HuH-7 (cell line): ENCODE measurements at regions not wholly inside any gene's neighbourhood (a gene's known extent, or its start where the extent isn't known, plus 50 kb on each side); places are given as distances from the start of the nearest gene placed in this dataset.
"Not testable (repeated sequence)": the region's sequence is repeated elsewhere in the genome, so short reads cannot be mapped to it uniquely, and the experiment has no call there.

Source experiments
- DNase-seq: peaks from one replicate; pipeline ENCODE4 v3.0.0; 2011; ENCODE audit warnings: low spot score

DNA sequence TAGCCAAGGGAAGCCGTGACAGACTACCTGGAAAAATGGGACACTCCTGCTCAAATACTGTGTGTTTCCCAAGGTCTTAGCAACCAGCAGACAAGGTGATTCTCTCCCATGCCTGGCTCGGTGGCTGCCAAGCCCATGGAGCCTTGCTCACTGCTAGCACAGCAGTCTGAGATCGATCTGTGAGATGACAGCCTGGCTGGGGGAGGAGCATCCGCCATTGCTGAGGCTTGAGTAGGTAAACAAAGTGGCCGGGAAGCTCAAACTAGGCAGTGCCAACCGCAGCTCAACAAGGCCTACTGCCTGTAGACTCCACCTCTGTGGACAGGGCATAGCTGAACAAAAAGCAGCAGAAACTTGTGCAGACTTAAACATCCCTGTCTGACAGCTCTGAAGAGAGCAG, 137.0 kb downstream of the USP46 start:
- DNase-seq: not testable (repeated sequence)

DNA sequence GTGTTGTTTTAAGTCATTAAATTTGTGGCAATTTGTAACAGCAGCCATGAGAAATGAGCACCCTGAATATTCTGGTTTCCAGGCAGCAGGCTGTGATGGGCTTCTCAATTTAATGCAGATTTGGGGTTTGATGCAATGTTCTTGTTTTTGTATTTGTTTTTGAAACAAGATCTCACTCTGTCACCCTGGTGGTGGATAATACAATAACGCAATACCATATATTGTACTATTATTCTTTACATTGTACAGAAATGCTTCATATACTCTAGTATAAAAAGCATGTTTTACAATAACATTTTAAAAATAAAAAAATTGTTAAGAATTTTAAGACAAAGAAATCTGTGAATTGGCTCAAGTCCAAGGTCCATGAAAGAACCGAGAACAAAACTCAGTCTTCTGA, 129.1 kb downstream of the USP46 start:
- DNase-seq: no peak

DNA sequence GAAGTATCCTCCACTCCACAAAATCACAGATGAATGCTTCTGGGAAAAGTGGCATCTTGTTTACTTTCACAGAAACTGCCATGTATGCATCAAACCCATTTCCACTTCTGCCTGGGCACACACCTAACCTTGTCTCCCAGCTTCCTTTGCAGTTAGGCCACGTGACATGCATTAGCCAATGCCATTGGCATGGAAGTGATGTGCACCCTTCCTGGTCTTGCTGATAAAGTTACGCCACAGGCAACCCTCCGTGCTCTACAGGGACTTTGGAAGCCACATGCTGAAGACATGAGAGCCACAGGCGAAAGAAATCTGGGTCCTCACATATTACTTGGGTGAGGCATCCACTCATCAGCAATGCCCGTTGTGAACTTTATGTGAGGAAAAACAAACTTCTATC, 123.3 kb downstream of the USP46 start:
- no peak for DNase-seq
